AML-193 (cell line): ENCODE measurements at regions not wholly inside any gene's neighbourhood (a gene's known extent, or its start where the extent isn't known, plus 50 kb on each side); places are given as distances from the start of the nearest gene placed in this dataset.

Experiments
- DNase-seq, 2 experiments: peaks; one replicate each; lab custom pipeline; 2025; lab: John Stamatoyannopoulos, UW

DNA sequence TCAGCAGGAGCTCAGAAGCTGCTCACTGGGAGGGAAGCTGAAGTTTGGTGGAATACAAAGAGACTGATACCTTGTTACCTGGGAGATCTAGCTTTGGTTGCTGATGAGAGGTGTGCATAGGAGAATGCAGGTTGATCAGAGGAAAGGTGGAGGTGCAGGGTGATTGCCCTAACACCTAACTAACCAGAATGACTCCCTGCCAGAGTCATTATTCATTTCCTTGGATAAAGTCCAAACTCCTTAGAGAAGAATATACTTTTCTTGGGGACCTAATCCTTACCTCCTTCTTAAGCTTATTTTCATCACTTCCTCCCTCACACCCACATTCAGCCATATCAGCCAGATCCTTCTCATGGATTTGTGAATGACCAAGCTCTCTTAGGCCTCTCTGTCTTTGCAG is 814.2 kb upstream of the TENM4 start:
- DNase-seq = no peak

DNA sequence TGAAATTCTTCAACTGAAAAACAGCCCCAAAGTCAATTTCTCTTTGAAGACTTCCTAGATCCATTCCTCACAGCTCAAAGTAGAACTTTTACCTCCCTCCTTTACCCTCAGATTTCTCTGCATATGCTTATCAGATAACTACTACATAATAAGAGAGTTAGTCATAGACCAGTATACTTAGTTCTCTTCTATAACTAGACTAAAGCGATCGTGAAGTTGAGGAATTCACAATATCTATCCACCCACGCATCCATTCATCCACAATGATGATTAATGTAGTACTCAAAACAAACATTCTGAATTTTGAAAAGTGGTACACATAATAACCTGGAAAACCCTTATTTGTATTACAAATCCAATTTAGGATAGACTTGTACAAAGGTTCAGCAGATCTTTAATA is 800.9 kb upstream of the TENM4 start:
- DNase-seq = no peak

DNA sequence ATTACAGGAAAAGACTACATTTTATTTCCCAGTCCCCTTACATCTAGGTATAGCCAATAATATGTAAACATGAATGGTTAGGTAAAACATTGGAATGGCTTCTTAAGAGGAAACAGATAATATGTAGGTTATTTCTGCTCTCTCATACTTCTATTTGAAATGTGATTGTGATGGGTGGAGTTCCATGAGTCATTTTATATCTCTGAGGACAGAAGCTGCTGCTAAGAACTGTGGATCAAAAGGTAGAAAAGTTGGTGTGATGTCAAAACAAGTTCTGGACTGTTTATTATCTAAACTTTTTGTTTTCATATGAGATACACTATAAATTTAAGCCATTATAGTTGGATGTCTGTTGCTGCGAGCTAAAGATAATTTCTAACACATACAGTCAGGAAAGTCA is 799.4 kb upstream of the TENM4 start:
- DNase-seq = no peak

DNA sequence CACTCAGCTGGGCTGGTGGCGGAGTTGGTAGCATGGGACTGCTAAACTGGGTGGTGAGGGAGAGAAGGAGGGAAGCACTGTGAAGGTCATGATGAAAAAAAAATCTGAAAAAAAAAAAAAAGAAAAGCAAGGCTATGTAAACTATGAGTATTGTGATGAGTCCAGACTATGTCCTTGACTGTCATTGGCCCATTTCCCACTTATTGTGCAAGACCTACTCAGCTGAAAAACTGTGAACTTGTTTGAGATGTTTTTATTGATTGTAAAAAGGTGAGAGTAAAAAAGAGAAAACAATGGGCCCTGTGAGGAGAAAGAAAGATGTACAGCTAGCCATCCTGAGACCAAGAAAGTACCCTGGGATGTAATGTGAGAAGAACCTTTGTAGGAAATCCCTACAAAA is 798.4 kb upstream of the TENM4 start:
- DNase-seq = no peak

DNA sequence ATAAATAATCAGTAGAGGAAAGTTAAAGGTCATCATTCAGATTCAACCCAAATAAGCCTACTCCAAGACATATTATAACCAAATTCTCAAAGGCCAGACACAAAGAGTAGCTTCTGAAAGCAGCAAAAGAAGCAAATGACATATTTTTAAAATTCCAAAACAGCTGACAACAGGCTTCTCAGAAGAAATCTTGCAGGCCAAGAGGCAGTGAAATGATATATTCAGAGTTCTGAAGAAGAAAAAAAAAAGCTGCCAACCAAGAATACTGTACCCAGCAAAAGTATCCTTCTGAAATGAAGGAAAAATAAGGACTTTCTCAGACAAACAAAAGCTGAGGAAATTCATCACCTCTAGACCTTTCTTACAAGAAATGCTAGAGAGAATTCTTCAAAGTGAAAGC is 787.1 kb upstream of the TENM4 start:
- DNase-seq = no peak

DNA sequence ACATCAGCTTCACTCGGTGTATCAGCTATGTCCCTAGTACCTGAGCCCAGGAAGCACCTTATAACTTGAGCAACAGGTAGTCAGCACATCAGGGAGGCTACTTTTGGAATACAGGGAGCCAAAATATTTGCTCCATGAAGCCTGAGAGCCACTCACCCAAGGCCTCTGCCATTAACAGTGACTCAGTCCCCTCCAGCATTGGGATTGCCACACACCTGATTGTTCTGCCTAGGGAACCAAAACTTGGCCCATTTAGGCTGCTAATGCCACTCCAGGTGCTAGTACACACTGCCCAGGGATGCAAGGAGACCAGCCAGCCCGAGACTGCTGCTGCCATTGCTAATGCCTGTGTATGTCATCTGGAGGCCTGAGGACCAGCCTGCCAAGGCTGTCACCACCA is 773.6 kb upstream of the TENM4 start:
- no peak for DNase-seq

DNA sequence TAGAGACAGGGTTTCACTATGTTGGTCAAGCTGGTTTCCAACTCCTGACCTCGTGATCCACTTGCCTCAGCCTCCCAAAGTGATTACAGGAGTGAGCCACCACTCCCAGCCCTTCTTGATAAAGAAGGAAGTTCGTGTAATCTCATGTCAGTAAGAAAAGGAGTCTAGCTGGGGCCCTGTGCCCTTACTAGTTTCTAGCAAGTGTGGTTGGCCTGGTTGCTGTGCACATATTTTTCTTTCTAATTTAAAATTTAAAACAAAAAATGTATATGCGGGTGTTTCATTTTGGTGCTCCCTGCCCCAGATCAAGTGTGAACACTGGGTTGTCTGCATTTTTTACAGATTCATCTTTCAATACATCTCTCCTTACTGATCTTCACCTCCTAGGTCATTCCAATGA is 770.8 kb upstream of the TENM4 start:
- no peak for DNase-seq

DNA sequence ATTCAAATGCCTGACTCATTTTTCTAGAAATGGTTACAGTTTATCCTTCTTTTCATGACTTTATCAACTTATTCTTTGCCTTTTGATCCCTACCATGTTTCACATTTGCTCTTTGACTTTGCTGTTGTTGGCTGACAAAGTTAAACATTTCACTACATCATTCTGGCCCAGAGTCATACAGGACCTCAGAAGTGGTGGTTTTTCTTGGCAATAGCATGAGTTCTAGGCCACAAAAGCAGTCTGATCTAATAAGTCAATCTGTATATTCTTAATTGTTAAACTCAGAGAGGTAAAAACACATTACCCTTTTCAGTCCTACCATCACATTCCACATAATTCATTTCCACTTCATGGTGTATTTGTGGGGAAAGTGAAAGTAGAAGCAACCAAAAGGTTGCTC is 763.2 kb upstream of the TENM4 start:
- no peak for DNase-seq

DNA sequence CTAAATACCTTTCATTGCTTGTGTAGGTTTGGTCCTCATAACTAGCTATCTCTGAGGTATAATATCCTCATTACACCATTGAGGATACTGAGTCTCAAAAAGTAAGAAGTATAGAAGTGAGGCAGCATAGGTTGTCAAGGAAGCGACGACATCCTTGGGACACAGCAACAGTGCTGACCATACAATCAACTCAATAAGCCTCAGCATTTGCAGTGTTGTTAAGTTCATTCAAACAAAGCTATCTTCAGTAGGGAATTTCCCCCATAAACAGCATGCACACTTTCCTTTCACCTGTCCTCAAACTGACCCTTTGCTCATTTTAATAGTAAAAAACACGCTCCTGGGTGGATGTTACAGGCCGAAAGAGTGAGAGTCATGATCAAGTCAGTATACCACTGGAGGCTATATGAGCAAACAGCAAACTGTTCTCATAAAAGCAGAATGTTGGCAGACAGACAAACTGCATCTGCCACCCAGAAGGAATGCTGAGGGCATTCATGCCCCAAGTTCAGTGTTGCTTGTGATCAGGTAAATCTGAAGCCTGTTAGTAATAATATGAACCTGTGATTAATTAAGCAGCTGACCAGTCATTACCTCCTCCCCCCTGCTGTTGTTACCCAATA is 756.2 kb upstream of the TENM4 start:
- DNase-seq = no peak

DNA sequence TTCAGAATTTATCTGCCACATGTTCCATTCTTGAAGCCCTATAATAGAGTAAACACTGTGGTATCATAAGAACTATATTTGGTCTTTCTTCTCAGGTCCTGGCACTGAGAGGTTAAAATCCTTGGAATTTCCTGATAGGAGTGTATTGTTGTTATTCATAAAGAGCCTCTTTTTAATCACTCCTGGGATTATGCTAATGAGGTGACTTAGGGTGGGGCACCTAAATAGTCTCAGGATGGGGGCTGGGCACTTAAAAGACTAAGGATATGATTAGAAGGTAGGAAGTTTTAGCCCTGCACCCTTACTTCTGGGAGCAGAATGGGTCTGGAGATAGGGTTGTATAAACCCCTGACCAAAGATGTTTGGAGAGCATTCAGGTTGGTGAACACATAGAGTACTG is 755.2 kb upstream of the TENM4 start:
- no peak for DNase-seq

DNA sequence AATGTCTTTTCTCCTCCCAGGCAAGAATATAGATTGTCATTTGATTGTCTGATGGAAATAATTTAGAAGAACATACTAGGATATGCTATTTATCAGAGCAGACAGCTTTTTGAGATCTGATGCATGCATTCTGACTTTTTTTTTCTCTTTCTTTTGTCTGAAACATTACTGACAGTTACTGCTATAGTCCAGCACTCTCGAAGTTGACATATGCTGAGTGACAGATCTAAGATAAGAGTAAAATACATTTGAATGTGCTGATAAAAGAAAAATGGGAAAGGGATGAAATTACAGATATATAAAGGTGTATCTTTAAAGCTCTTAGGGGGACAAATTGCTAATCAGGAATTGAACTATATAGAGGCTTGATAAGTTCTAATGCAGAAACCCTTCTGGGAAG is 753.8 kb upstream of the TENM4 start:
- DNase-seq = no peak

DNA sequence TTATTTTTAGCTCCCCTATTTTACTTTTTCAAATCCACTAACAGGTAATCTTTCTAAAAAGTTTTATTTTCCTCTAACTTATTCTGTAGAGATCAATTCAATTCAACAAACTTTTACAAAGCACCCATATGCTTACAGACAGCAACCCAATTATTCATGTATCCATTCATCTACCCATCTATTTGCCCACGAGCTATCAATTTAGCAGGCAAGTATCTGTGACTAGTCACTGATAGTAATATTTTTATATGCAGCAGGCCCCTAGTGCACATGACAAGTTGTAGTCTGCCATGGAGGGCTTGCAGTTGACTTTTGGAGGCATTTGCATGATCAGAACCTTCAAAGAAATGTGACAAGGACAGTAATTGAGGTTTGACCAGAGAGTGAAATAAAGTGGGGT is 753.2 kb upstream of the TENM4 start:
- DNase-seq = no peak

DNA sequence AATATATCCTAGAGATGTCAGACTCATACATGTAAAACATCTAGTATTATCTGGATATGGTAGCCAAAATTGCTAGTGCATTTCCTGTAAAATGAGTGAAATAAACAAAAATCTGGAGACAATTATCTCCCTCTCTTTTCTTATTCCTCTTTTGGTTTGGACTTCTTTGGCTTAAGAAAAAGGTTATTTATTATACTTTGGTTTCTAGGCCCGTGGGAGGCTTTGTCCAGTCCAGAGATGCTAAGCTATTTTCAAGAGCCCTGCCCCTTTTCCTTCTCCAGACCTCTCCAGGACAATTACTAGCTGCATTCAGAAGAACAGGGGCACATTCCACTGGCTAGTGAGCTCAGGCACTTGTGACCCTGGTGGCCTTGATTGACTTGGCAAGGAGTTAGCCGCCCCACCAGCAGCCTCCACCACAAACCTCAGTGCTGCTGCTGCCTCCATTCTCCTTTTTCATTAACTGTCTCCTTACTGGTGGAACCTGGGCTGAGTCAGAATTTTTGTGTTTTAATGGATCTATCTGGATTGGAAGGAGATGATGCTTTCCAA is 747.3 kb upstream of the TENM4 start:
- no peak for DNase-seq

DNA sequence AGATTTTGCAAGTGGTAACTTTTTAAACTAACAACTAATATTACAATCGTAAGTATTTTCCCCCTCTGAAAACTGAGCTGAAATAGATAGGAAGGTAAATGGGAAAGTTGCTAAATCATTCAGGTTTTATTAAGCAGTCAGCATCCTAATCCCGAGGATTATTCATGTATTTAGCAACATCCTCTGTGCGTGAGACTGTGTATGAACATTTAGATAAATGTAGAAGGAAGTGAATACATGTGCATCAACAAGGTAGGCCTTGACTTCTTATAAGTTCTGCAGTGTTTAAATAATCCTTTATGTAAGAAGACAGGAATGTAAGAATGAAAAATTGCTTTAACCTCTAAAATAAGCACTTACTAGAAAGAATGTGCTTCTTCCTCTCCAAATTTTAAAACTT is 745.9 kb upstream of the TENM4 start:
- no peak for DNase-seq

DNA sequence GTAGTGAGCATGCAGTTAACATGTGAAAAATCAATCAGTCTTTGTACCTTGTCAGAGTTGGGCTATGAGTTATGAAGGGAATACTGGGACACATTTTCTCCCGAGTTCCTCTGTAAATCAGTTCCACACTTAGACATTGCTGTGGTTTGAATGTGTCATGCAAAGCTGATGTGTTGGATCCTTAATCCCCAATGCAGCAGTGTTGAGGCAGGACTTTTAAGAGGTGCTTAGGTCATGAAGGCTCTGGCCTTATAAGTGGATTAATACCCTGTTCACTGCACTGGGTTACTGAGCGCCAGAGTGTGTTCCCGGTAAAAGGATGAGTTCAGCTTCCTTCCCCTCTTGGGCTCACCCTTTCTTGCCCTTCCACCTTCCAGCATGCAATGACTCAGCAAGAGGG is 742.1 kb upstream of the TENM4 start:
- DNase-seq = no peak

DNA sequence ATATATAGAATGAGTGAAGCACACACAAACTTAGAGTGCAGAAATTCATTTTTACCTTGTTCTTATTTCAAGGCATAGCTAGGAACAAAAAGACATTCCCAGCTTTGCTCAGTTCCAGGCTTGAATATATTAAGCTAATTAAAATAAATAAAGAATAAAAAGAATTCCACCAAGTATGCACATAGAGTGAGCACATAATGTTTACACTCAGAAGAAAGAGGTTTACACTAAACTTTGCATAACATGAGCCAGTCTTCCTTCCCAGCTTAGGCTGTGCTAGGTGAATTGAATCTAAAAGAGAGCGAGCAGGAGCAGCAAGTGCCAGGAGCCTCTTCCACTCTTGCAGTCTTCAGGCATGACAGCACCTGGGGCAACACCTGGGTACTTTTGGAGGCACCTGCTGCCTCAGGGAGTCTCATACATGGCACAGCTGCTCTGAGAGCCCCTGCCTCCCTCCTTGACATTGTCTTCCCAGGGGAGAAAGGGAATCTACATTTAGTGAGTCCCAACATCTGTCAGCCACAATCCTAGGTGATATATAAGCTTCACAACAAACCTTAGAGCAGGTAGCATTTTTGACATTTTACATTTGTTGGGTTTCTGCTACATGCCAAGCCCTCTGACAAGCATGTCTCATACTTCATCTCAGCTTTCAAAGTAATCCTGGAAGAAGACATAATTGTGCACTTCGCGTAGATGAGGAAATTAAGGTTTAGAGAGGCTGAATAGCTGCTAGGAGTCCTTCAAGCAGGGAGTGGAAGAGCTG is 732.7 kb upstream of the TENM4 start:
- DNase-seq = no peak

DNA sequence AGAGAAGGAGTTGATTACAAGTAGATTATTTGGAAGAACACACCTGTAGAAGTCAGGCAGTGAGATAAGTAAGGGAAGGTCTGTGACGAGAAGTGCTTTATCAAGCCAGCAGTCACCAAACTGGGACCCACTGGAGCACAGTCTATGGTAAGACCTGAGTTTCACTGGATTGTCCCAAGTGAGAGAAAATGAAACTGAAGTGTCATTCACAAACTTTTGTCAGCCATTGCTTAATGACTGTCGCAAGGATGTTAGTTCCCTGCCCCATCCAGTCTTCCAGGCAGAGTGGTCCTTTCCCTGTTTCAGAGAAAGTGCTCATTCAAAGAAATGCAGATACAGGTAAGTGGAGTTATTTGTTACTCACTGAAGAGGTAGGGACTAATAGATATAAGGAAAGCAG is 728.0 kb upstream of the TENM4 start:
- no peak for DNase-seq

DNA sequence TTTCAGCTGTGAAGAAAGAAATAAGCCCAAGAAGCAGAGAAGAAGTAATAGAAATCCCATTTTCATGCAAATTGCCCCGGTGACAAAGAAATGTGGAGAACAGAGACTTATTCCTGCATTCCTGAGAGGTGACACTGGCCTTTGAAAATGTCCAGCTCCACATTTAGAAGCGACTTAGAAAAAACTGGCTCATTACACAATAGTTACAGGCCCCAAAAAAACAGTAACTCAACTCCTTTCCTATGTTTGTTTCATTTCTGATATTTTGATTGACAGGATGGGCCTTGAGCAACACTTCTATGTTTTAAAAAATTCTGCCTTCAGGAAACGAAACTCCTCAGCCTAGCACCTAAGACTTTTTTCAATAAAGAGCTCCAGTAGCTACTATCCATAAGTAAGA is 726.9 kb upstream of the TENM4 start:
- DNase-seq = no peak

DNA sequence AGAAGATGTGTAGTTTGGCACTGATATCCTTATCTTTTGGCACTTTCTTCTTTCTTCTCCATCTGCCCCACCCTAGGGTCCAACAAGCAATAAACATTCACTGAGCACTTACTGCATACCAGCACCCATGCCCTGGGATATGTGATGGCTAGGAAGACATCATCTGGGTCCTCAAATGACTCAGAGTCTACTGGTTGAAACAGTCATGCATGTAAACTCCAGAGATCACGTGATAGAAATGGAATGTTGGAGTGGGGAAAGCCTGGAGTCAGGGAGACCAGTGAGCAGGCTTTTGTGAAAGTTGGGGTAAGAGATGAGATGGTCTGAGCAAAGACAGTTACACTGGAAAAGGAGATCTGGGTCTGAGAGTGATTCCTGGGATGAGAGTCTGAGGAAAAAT is 724.9 kb upstream of the TENM4 start:
- DNase-seq = no peak

DNA sequence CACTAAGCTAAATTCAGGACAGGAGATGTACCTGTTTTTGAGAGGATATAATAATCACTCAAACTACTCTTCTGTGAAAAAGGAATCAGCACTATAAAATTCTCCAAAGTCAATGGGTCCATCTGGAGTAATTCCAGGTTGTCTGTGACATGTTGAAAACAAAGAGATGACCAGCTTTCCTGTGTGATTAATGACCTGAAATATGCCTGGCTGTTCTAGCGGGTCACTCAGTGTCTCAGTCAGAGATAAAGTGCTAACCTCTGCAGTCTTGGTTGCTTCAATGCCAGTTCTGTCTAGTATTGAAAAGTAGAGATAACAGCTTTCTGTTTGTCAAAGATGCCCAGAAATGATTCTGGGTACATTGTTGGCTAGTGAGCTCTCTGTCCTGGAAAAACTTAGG is 722.6 kb upstream of the TENM4 start:
- DNase-seq = no peak

DNA sequence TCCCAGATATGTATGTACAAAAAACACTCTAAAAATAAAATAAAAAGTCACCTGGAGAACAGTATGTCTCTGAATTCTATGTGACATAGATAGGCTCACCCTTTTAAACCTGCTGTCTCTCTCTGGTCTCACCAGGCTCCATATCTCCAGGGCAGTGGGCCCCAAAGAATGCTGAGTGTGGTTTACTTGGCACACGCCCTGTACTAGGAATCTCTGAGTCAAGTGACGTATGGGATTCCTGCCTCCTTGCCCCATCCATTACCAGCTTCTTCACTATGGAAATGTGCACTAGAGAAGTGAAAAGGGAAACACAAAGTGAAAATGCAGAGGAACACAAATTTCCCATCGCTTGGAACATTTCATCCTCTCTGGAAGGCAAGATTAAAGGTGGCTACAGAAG is 722.2 kb upstream of the TENM4 start:
- DNase-seq = no peak

DNA sequence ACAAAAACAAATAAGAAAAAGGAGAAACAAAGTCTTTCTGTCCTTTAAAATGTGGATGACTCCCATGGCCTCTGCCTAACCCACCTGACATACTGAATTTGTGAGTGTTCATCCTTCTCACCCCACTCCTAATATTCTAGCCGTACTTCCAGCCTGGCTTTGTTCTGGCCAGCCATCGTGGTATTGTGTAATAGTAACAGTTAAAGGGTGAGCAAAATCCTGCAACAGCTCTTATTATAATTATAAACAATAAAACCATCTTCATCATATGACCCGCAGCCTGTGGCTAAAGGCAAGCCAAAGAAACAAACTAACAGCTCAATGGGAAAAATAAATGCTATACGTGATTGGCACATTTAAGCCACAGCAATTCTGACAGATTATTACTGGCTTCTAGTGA is 721.6 kb upstream of the TENM4 start:
- DNase-seq = no peak

DNA sequence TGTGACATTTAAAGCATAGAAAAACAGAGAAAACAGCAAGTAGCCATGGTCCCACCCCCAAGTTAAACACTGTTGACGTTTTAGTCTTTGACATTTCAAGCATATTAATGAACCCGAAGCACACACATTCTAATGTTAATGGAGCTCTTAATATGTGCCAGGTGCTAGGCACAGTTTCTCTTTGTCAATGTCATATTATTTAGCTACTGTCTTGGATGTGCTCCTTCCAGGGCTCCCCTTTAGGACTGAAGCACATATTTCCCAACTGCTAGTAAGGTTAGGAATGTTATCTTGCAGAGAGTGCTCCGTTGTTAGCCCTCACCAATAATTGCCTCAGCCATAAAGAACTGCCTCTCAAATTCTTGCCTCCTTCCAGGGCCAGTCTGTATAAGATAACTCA is 716.6 kb upstream of the TENM4 start:
- no peak for DNase-seq

DNA sequence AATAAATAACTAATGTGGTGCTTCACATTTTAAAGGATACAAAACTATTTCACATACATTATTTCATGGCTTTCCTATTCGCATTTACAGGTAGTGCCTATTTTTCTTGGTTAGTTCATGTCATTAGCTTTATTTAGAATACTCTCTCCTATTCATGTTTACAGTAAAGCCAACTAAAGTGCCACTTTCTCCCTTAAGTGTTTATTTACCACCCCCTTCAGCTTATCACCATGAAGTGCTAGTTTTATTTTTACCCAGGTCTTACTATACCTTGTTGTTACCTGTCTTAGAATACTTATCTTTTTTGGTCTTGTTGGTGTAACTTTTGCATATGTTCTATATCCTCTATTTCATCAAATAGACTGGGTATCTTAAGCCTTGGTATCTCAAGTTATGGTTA is 715.2 kb upstream of the TENM4 start:
- no peak for DNase-seq
